ENCODE measurements at regions not wholly inside any gene's neighbourhood (a gene's known extent, or its start where the extent isn't known, plus 50 kb on each side); places are given as distances from the start of the nearest gene placed in this dataset.
A peak's percentile ranks its signal among the peaks of the same experiment; 100 is the strongest.

- Mint-ChIP-seq H3K9me3 (no peaks in the 10 kb centered on the region), H3K36me3 (no peaks in the 10 kb centered on the region), H3K4me1 (peaks cover 19 to 37% of the 10 kb centered on the region in 2 donors), H3K4me3 (no peak overlapping the region), H3K27ac (no peak overlapping the region), H3K27me3 (ENCODE audit: low read depth in 2 of 2) (peaks cover 5 to 9% of the 10 kb centered on the region in 2 donors)
- DNase-seq (no peak), ATAC-seq (no peak)
- H3K4me1 ChIP-seq (ENCODE audit: control insufficient read depth, insufficient read depth, low read length), result no peaks in the 10 kb centered on the region
- 98% methylated on average over 4 of the region's 4 CpGs for WGBS (ENCODE audit: insufficient coverage)
- no peak overlapping the region for H3K4me3 ChIP-seq (ENCODE audit: low read length)
- no peak overlapping the region for H3K27ac ChIP-seq (ENCODE audit: low read length)
- no peaks in the 10 kb centered on the region for H3K9me3 ChIP-seq (ENCODE audit: control insufficient read depth, insufficient read depth, low read length)
- intact Hi-C loops (cut with micrococcal nuclease), result no loop called here
- no peaks in the 10 kb centered on the region for H3K27me3 ChIP-seq (ENCODE audit: control insufficient read depth, insufficient read depth, low read length)
- no peaks in the 10 kb centered on the region for H3K36me3 ChIP-seq (ENCODE audit: control insufficient read depth, insufficient read depth, low read length)
- TF ChIP-seq, protein P1, sequence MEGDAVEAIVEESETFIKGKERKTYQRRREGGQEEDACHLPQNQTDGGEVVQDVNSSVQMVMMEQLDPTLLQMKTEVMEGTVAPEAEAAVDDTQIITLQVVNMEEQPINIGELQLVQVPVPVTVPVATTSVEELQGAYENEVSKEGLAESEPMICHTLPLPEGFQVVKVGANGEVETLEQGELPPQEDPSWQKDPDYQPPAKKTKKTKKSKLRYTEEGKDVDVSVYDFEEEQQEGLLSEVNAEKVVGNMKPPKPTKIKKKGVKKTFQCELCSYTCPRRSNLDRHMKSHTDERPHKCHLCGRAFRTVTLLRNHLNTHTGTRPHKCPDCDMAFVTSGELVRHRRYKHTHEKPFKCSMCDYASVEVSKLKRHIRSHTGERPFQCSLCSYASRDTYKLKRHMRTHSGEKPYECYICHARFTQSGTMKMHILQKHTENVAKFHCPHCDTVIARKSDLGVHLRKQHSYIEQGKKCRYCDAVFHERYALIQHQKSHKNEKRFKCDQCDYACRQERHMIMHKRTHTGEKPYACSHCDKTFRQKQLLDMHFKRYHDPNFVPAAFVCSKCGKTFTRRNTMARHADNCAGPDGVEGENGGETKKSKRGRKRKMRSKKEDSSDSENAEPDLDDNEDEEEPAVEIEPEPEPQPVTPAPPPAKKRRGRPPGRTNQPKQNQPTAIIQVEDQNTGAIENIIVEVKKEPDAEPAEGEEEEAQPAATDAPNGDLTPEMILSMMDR (IDR thresholded peaks at IDR 0.05), result no peak
Measured at GRCh38 chr14:97633131-97633738, 836.1 kb downstream of the VRK1 start.

GRCh38 chr14:97634751-97635150 is 837.6 kb downstream of the VRK1 start:
- Histone ChIP-seq H3K4me1 (ENCODE audit: control insufficient read depth, insufficient read depth, low read length) (no peaks in the 10 kb centered on the region), H3K36me3 (ENCODE audit: control insufficient read depth, insufficient read depth, low read length) (no peaks in the 10 kb centered on the region), H3K9me3 (ENCODE audit: control insufficient read depth, insufficient read depth, low read length) (no peaks in the 10 kb centered on the region), H3K27me3 (ENCODE audit: control insufficient read depth, insufficient read depth, low read length) (no peaks in the 10 kb centered on the region), H3K4me3 (ENCODE audit: low read length) (peak overlapping the region; percentile 19), H3K27ac (ENCODE audit: low read length) (no peak overlapping the region)
- intact Hi-C loops (cut with micrococcal nuclease), result loop anchor here (5.0 kb wide), 1 partner anchor 73 kb away; no protein-coding TSS in a partner anchor
- Mint-ChIP-seq H3K27ac (peak overlapping the region; percentile 61 to 91), H3K27me3 (ENCODE audit: low read depth in 2 of 2) (peaks cover 5 to 9% of the 10 kb centered on the region in 2 donors), H3K4me3 (peak overlapping the region; percentile 89), H3K9me3 (no peaks in the 10 kb centered on the region), H3K36me3 (no peaks in the 10 kb centered on the region), H3K4me1 (peaks cover 29 to 52% of the 10 kb centered on the region in 2 donors)
- TF ChIP-seq, protein P1 (IDR thresholded peaks at IDR 0.05), result no peak
- peak in 1 of 2 donors; percentile 68 for DNase-seq
- peak in 2 of 3 donors; percentile 26 to 65 for ATAC-seq
- 46% methylated on average over 13 of the region's 13 CpGs for WGBS (ENCODE audit: insufficient coverage)

- no peaks in the 10 kb centered on the region for H3K4me1 ChIP-seq (ENCODE audit: control insufficient read depth, insufficient read depth, low read length)
- ATAC-seq, result peak; percentile 36 to 67 (median 53)
- H3K27ac ChIP-seq (ENCODE audit: low read length), result no peak overlapping the region
- no peak overlapping the region for H3K4me3 ChIP-seq (ENCODE audit: low read length)
- TF ChIP-seq, protein P1 (IDR thresholded peaks at IDR 0.05), result no peak
- no peak for DNase-seq
- WGBS (ENCODE audit: insufficient coverage), result 75% methylated on average over 3 of the region's 3 CpGs
- Mint-ChIP-seq H3K9me3 (no peaks in the 10 kb centered on the region), H3K36me3 (no peaks in the 10 kb centered on the region), H3K4me3 (no peak overlapping the region), H3K27me3 (ENCODE audit: low read depth in 2 of 2) (peaks cover 0 to 6% of the 10 kb centered on the region in 2 donors), H3K27ac (peak overlapping the region; percentile 75 to 78), H3K4me1 (peaks cover 48 to 66% of the 10 kb centered on the region in 2 donors)
- H3K9me3 ChIP-seq (ENCODE audit: control insufficient read depth, insufficient read depth, low read length), result no peaks in the 10 kb centered on the region
- no peaks in the 10 kb centered on the region for H3K36me3 ChIP-seq (ENCODE audit: control insufficient read depth, insufficient read depth, low read length)
- intact Hi-C loops (cut with micrococcal nuclease), result loop anchor here (5.0 kb wide), 1 partner anchor 68 kb away; no protein-coding TSS in a partner anchor
- no peaks in the 10 kb centered on the region for H3K27me3 ChIP-seq (ENCODE audit: control insufficient read depth, insufficient read depth, low read length)
Measured at GRCh38 chr14:97638864-97639263, 841.7 kb downstream of the VRK1 start.

DNA sequence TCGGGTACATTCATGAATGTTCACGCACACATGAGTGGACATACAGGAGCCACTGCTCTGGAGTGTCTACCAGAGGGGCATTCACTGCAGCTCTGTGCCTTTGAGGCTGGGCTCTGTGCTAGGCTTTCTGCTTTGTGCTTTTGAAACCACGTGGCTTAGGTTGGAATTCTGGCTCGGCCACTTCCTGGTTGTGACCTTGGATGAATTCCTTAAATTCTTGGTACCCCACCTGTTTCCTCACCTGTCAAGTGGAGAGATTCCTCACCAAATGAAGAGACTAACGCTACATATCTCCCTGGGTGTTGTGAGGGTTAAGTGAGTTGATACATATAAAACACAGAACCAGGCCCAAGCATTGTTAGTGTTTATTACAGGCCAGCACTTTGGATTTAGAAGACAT is 842.8 kb downstream of the VRK1 start:
- ATAC-seq, result no peak
- H3K9me3 Mint-ChIP-seq, result no peaks in the 10 kb centered on the region
- H3K4me3 Mint-ChIP-seq, result no peak overlapping the region
- H3K36me3 Mint-ChIP-seq, result no peaks in the 10 kb centered on the region
- H3K27me3 ChIP-seq (ENCODE audit: control insufficient read depth, insufficient read depth, low read length), result no peaks in the 10 kb centered on the region
- no peaks in the 10 kb centered on the region for H3K9me3 ChIP-seq (ENCODE audit: control insufficient read depth, insufficient read depth, low read length)
- H3K4me1 ChIP-seq (ENCODE audit: control insufficient read depth, insufficient read depth, low read length), result no peaks in the 10 kb centered on the region
- no peak overlapping the region for H3K4me3 ChIP-seq (ENCODE audit: low read length)
- H3K27ac Mint-ChIP-seq, result peak overlapping the region in 1 of 2 donors; percentile 41
- no peaks in the 10 kb centered on the region for H3K36me3 ChIP-seq (ENCODE audit: control insufficient read depth, insufficient read depth, low read length)
- DNase-seq, result no peak
- intact Hi-C loops (cut with micrococcal nuclease), result no loop called here
- TF ChIP-seq, protein P1 (IDR thresholded peaks at IDR 0.05), result no peak
- H3K27ac ChIP-seq (ENCODE audit: low read length), result no peak overlapping the region
- 90% methylated on average over 5 of the region's 5 CpGs for WGBS (ENCODE audit: insufficient coverage)
- peaks cover 42 to 55% of the 10 kb centered on the region in 2 donors for H3K4me1 Mint-ChIP-seq
- H3K27me3 Mint-ChIP-seq (ENCODE audit: low read depth in 2 of 2), result peaks cover 0 to 1% of the 10 kb centered on the region in 2 donors
